GM19463 (cell line): ENCODE measurements at regions not wholly inside any gene's neighbourhood (a gene's known extent, or its start where the extent isn't known, plus 50 kb on each side); places are given as distances from the start of the nearest gene placed in this dataset.

ENCODE experiments used
- ATAC-seq: cut with Tn5 transposase; IDR thresholded peaks from one replicate; pipeline ENCODE4 v1.9.1; 2021; ENCODE audit warnings: mild to moderate bottlenecking, moderate library complexity; ENCODE audit not compliant: unreplicated experiment

DNA sequence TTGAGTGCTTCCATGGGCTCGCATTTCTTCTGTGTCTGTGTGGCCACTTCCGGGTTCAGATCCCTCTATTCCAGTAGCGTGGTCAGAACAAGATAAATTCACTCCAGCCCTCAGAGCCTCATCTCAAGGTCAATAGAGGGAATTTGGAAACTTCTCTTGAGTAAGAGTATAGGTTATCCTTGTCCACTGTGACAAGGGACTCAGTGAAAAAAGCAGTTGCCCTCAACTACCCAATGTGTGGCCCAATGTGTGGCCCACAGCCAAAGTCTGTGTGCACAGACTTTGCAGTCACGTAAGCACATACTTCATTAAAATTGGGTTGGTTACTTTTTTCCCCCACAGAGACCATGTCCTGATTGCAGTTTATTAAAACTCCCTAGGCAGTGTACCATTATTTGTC is 305.6 kb upstream of the SEMA6D start:
- ATAC-seq = no peak

DNA sequence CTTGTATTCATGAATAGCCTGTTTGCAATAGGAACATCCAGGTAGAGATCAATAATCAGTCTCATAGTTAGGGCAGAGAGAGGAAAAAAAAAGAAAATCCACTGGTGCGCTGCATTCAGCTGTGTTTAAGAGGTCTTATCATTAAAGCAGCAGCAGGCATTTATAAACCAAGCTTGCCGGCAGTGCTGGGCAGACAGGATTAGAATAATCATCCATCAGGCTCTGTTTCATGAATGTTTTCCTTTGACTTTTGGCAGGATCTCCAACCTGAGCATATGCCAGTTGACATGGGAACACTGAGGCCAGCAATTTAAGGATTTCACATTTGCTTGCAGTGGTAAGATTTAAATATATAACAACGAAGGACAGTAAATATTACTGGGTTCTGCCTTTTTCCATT is 305.2 kb upstream of the SEMA6D start:
- ATAC-seq = no peak

DNA sequence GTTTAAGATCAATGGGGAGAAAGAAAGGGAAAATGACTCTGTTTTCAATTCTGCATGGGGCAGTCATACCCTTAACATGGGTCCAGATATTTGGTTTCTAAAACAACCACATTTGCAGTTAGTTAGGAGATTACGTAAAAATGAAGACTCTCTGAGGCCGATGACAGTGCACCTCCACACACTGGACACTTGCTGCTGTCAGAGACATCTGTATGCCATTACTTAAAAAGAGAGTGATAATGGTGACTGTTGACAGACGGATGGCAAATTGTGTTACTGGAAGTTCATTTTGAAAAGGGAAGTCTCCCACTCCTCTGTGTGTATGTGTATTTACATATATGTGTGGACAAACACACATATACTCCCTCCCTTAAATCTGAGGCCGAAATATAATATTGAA is 304.5 kb upstream of the SEMA6D start:
- ATAC-seq = no peak

DNA sequence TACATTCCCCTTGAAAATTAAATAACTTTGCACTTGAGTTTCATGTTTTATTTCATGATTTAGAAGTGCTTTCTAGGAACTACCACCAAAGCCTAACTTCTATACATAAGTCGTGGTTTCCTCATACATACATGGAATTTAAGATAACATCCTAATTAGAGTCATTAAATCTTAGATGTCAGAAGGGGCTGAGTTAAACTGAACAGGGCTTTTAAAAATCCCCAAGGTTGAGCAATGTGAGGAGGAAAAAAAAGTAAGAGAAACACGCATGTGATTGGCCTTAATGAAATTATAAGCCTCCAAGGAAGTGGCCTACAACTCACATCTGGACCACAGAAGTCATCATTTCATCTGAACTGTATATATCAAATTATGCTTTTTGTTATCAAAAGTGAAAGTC is 303.1 kb upstream of the SEMA6D start:
- no peak for ATAC-seq

DNA sequence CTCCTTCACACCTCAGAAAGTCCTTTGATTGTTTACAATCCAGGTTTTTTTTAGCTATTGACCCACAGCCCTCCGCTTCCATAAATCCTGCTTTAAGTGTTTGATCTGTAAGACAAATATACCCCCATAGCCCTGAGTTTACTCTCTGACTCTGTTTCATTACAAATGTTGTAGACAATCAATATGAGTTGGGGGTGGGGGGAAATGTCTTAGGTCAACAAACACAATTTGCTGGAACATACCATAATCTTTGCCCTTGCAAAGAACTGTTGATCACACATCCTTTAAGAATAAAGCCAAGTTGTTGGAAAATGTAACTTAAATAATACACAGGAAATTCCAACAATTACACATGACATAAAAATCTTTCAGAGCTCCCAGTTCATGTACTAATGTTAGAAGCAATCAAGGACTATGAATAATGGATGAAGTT is 301.8 kb upstream of the SEMA6D start:
- ATAC-seq = no peak

DNA sequence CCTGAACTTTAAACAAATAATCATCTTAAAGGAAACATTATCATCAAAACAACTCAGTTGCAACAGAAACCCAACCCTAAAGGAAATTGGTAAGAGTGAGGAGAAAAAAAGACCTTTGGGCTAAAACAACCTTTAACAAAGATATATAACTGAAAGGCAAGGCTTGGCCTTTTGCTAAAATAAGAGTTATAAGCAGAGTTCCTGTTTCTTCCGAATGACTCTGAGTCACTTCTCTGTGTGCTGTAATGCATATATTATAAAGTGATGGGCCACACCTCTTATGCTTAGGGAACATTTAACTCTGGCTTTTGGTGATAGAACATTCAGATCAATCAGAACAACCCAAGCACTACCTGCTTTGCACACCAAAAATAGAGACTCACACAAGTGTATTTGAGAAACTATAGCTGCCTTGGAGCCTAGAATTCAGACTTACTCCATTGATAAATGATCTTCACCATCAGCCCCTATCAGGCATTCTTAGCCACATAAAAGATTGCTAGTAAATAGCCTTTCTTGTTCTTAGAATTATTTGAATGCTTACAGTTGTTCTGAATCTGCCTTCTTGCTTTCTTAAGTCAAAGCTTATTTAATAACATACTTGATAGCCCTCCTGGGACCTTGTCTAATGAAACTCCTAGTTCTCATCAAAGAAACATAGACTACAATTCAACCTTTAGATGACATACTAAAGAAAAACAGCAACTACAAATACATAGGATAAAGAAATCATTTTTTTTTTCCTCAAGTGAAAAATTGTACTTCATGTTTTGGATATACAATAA is 294.2 kb upstream of the SEMA6D start:
- ATAC-seq = no peak

DNA sequence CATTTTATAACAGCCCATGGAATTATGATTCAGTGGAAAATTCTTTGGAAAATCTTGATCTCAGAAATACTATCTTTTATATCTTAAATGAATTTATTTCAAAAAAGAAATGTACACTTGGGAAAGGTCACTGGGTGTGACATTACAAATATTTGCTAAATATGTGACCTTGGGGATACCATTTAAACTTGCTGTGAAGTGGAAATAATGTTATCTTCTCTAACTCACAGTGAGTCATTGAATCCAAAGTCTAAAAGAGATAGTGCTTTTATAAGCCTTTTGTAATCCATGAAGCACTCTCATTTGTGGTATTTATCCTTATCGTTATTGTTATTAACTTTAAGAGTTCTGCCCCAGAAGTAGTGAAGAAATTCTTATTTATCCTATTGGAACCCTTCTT is 289.8 kb upstream of the SEMA6D start:
- no peak for ATAC-seq

DNA sequence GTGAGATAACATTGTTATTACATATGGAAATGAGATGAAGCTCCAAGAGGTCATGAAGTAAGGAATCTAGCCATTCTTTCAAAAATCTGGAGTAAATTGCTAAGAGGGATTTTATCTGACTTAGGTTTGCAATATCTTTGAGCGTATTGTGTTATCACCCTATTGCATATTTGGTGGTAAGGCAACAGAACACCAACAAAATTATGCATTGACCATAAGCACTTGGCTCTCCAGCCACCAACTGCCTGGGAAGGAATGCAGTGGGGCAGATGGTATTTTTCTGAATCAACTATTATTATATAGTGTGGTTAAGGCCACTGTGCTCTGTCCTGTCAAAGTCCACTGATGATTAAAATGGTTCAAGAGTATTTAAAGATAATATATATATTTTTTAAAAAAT is 287.9 kb upstream of the SEMA6D start:
- ATAC-seq = no peak

DNA sequence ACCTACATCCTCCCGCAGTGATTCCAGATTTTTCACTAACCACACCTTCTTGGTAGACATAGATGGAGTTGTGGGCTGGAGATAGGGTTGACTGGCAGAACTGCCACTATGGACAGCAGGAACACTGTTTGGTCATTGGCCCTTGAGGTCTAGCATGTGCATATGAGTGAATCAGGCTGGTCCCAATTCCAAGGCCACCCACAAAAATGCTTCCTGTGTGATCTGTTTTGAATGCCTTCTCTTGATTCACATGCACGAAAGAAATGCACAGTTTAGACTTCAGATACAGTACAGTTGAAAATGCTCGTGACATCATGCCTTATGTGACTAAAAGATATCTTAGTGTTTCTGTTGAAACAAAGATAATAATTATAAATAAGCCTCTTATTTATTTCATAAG is 285.8 kb upstream of the SEMA6D start:
- ATAC-seq = no peak

DNA sequence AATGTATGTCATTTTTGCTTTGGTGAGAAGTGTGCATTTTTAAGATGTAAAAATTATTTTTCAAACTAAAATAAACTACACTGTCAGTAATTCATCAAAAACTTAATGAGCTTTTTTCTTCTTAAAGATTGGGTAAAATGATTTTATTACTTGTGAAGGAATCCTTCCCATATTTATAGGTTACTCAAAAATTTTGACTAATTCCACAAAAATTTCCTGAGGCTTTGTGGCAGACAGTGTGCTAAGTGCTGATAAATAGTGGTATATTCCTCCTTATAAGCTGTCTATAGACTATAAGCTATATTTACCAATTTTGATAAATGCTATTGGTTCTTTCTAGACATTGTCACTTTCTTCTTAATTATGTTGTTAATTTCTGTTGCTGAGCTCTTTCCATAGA is 284.5 kb upstream of the SEMA6D start:
- ATAC-seq = no peak

DNA sequence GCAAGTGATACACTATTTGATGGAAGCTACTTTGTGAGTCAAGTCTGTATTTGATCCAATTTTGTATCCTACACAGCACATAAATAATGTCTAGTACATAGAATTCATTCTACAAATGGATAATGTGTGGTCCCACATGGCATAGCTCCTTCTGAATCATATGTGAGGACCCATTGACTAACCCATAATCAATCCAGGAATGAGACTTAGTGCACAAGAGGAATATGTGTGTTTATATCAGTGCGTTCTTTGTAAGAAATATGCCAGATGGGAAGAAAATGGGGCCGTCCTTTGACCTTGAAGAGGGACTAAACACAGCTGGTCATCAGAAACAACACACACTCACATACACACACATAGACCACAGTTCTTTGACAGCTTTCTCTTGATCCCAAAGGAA is 282.7 kb upstream of the SEMA6D start:
- no peak for ATAC-seq

DNA sequence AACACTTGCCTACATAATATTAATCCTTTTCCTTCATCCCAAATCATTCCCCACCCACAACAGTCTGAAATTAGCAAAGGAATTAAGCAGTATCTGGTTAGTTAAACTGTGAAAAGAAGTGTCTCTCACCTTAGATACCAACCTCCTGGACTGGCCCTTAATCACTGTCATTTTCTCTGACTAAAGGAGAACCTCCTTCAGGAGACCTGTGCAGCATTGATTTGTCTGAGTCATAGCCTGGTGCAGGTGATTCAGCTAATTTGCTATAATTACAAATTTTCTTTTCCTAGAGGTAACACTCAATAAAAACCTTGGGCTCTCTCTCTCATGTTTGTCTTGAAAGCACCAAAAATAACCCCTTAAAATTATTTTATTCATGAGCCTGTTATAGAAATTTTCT is 279.8 kb upstream of the SEMA6D start:
- no peak for ATAC-seq

DNA sequence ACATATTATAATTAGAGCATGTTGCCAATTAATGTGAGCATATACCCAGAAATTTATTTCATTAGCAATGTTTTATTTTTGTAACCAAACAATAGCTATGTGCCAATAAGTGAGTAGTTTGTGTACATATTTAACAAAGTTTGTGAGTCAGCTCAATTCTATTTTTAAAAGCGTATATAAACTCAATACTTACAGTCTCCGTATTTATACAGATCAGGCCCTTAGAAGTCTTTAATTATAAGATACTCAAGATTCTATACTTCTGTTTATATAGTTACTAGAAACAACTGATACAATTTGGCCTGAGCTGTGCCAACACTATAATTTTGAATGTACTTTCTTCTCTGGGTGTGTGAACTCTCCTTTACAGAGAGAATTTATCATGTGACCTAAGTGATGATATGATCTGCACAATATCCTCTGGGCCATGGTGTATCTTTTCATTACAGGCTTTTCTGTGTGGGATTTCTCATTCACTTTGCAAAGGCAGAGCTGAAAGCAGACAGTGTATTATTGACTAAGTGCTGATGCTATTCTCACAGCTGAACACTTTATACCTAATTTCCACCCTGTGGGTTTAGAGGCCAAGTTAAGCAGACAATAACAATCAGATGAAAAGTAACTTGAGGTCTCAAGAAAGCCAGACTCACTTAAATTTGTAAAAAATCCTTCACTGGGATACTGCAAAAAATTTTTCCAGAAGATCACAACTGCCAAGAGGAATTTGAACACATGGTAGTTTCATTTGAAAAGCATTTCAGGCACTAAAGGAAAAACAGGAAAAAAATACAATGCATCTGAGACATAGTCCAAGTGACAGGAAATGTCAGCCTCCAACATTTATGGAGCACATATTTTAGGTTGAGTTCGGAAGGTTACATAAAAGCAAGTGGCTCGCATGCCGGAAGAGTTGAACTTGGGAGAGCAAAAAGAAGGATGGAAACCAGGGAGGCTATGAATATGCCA is 277.9 kb upstream of the SEMA6D start:
- no peak for ATAC-seq

DNA sequence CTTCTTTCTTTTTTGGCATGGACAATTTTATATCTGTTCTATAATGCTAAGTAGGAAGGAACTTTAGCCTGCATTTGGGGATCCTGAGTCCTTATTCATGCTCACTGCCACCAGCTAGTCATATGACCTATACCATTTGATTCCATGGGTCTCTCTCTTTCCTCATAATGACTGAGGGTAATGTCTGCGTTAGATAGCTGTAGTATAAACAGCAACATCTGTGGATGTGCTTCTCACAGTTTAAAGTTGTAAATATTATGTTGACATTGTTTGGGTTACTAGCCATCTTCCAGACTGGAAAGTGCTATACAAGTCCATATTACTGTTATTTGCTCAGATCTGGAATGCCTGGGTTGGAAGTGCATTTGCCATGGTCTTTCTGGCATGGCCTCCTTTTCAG is 274.9 kb upstream of the SEMA6D start:
- ATAC-seq = no peak

DNA sequence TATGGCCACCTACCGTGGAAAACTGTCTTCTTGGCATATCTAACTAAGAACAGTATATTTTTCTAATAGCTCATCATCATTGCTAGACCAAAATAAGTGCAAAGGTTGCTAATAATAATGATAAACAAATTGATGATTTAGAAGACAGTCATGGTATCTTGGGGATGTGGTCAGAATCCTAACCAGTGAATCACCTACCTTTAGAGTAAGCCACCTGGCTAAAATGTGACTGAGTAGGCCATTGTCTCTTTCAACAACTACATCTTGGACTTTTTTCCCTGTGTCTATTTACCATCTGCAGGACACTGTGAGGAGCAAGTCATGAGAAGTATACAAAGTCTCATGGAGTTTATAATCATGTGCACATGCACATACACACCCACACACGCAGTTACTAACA is 273.5 kb upstream of the SEMA6D start:
- ATAC-seq = no peak

DNA sequence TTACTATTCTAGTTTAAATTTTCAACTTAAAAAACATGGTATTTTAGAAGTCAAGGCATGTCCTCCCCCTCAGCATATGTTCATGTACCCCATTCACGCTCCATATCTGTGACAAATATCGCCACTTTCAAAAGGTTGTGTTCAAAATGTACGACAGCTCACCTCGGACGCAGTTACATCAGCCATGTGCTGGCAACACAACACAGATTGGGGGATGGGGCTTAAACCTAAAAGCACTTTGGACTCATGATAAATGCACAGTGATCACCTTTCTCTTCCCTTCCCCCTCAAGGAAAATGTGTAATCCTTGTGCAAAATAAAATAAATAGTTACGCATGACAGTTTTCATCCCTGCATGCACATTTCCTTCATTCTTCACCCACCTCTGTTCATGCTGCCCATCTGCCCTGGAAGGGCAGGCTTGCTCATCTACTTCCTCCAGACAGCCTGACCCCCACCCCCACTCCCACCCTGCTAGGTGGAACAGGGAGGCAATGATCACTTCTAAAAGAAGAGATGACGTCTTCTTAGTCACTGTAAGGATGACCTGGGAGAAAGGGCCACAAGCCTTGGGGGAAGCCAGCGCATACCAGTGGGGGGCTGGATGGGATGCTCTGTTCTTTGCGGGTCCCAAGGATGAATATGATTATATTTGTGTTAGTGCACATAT is 271.4 kb upstream of the SEMA6D start:
- no peak for ATAC-seq

DNA sequence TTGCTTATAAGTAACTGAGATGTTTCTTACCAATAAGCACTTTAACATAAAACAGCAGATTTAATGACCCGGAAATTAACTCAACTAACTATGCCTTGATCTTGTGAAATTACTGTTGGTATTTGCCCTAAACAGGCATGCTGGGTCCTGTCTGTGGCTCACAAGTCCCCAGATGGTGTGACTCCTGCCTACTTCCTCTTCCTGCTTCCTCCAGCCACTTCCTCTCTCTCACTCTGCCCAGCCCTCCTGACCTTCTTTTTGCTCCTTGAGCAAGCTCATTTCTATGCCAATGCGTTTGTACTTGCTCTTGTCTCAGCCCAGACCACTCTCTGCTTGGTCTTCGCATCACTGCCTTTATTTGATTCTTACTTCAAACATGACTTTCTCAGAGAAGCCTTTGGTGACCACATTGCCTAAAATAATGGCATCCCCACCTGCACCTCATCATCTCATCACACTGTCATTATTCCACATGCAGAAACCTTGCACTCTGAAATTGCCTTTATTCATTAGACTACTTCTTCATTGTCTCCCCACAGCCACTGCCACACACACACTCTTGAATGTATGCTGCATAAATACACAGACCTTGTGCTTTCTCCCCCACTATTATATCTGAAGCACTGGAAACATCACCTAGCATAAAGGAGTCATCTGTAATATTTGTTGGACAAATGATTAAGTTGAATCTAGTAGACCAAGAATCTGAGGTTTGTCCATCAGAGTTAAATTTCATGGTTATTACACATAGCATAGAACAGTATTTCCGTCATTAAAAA is 256.3 kb upstream of the SEMA6D start:
- ATAC-seq = no peak

DNA sequence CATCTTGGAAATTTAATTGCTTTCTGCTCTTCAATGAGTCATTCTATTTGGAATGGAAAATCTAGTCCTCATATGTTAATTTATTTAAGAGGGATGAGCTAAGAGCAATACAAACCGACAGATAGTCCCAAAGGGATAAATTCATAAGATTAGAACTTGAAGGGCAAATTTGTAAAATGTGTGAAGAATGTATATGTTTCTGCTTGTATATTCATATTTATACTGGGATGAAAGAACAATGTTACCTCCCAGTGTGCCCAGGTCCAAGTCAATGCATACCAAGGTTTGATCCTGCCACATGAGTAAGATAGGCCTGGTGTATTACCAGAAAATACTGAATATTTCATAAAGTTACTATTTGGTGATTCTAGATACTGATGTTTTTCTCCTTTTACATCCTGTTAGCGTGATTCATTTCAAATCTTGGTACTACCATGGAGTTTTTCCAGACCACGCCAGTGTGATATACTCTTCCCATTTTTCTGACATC is 255.6 kb upstream of the SEMA6D start:
- no peak for ATAC-seq

DNA sequence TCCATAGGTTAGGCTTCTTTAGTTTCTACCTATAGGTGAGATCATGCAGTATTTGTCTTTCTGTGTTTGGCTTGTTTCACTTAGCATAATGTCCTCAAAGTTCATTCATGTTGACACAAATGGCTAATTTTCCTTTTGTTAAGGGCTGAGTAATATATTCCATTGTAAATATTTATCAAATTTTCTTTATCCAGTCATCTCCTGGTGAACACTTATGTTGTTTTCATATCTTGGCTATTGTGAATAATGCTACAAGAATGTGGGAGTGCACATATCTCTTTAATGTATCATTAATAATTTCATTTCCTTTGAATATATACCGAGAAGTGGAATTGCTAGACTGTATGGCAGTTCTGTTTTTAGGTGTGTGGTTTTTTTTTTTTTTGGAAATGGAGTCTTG is 250.9 kb upstream of the SEMA6D start:
- ATAC-seq = no peak

DNA sequence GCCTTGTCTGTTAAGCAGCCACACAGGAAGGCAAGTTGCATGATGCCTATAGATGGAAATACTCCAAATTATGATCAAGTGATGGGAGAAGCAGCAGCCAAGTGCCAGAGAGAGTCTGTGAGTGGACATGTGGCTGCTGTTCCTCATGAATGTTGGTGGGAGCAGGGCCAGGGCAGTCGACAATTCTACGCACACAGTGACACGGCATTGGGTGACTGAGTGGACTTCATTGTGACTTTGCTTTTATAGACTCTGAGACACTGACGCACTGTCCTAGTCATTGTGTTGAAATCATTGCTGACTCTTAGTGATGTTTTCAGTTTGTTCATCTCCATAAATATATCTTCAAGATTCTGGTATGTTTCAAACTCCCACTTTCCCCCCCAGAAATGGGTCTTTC is 246.3 kb upstream of the SEMA6D start:
- ATAC-seq = no peak
